ENCODE measurements at regions not wholly inside any gene's neighbourhood (a gene's known extent, or its start where the extent isn't known, plus 50 kb on each side); places are given as distances from the start of the nearest gene placed in this dataset.

- Histone ChIP-seq H2AFZ (no peak overlapping the region), H3K4me3 (no peak overlapping the region), H3K79me2 (no peaks in the 10 kb centered on the region), H3K4me2 (peak overlapping the region; percentile 55), H3K9me2 (replicated peaks; ENCODE audit: insufficient read depth) (no peaks in the 10 kb centered on the region), H3K4me1 (ENCODE audit: insufficient read depth) (peaks cover 15% of the 10 kb centered on the region), H4K20me1 (ENCODE audit: insufficient read depth, poor library complexity, severe bottlenecking) (no peaks in the 10 kb centered on the region), H3K36me3 (replicated peaks; ENCODE audit: insufficient read depth, low read depth) (no peaks in the 10 kb centered on the region), H3K27ac (peak overlapping the region; percentile 77), H3K9me3 (ENCODE audit: low read depth) (no peaks in the 10 kb centered on the region), H3K27me3 (no peaks in the 10 kb centered on the region)
- TF ChIP-seq CTCF (IDR thresholded peaks at IDR 0.05; ENCODE audit: poor library complexity) (no peak), EZH2phosphoT487 (IDR thresholded peaks at IDR 0.05; ENCODE audit: low read depth, severe bottlenecking, unreplicated experiment) (no peak), EZH2 (IDR thresholded peaks at IDR 0.05; ENCODE audit: borderline replicate concordance) (no peak)
- no peak for DNase-seq (ENCODE audit: low spot score)
- WGBS (ENCODE audit: low lambda C conversion rate, missing lambda C conversion rate): 35% methylated on average over 4 of the region's 4 CpGs
These were observed 64.9 kb upstream of the GNG12 start for GRCh38 chr1:67898033-67898726.

GRCh38 chr1:67897270-67897949 lies 64.1 kb upstream of the GNG12 start:
- Histone ChIP-seq H3K9me2 (replicated peaks; ENCODE audit: insufficient read depth) (no peaks in the 10 kb centered on the region), H3K27me3 (no peaks in the 10 kb centered on the region), H3K4me1 (ENCODE audit: insufficient read depth) (peaks cover 15% of the 10 kb centered on the region), H2AFZ (no peak overlapping the region), H3K27ac (peak overlapping the region; percentile 77), H3K4me3 (no peak overlapping the region), H4K20me1 (ENCODE audit: insufficient read depth, poor library complexity, severe bottlenecking) (no peaks in the 10 kb centered on the region), H3K9me3 (ENCODE audit: low read depth) (no peaks in the 10 kb centered on the region), H3K4me2 (peak overlapping the region; percentile 55), H3K36me3 (replicated peaks; ENCODE audit: insufficient read depth, low read depth) (no peaks in the 10 kb centered on the region), H3K79me2 (no peaks in the 10 kb centered on the region)
- 46% methylated on average over 9 of the region's 9 CpGs for WGBS (ENCODE audit: low lambda C conversion rate, missing lambda C conversion rate)
- no peak for DNase-seq (ENCODE audit: low spot score)
- no peak for TF ChIP-seq CTCF (IDR thresholded peaks at IDR 0.05; ENCODE audit: poor library complexity)
- no peak for TF ChIP-seq EZH2phosphoT487 (IDR thresholded peaks at IDR 0.05; ENCODE audit: low read depth, severe bottlenecking, unreplicated experiment)
- TF ChIP-seq EZH2 (IDR thresholded peaks at IDR 0.05; ENCODE audit: borderline replicate concordance): no peak

GRCh38 chr1:67896826-67897225 lies 63.6 kb upstream of the GNG12 start:
- Histone ChIP-seq H3K4me3 (no peak overlapping the region), H2AFZ (no peak overlapping the region), H3K79me2 (no peaks in the 10 kb centered on the region), H3K4me2 (peak overlapping the region; percentile 55), H3K27me3 (no peaks in the 10 kb centered on the region), H3K4me1 (ENCODE audit: insufficient read depth) (peaks cover 15% of the 10 kb centered on the region), H4K20me1 (ENCODE audit: insufficient read depth, poor library complexity, severe bottlenecking) (no peaks in the 10 kb centered on the region), H3K27ac (peak overlapping the region; percentile 77), H3K9me2 (replicated peaks; ENCODE audit: insufficient read depth) (no peaks in the 10 kb centered on the region), H3K9me3 (ENCODE audit: low read depth) (no peaks in the 10 kb centered on the region), H3K36me3 (replicated peaks; ENCODE audit: insufficient read depth, low read depth) (no peaks in the 10 kb centered on the region)
- WGBS (ENCODE audit: low lambda C conversion rate, missing lambda C conversion rate): 64% methylated on average over 6 of the region's 6 CpGs
- peak; percentile 46 for DNase-seq (ENCODE audit: low spot score)
- TF ChIP-seq CTCF (IDR thresholded peaks at IDR 0.05; ENCODE audit: poor library complexity): no peak
- no peak for TF ChIP-seq EZH2phosphoT487 (IDR thresholded peaks at IDR 0.05; ENCODE audit: low read depth, severe bottlenecking, unreplicated experiment)
- no peak for TF ChIP-seq EZH2 (IDR thresholded peaks at IDR 0.05; ENCODE audit: borderline replicate concordance)
